OCI-LY7 (cell line): ENCODE measurements at regions not wholly inside any gene's neighbourhood (a gene's known extent, or its start where the extent isn't known, plus 50 kb on each side); places are given as distances from the start of the nearest gene placed in this dataset. TPM values are rescaled to one million over a fixed set of nuclear protein-coding genes. Genes with fewer than 3 reads are reported as not detected.

Experiments used
- BruUV-seq: library from RNA; stranded (reverse); fragments of 400-500 nt; replicated peaks from 2 replicates; lab custom pipeline; 2021; lab: Mats Ljungman, UMichigan
- CTCF ChIA-PET: fragments of 300-600 bp; sonication (Branson Sonifier 250); formaldehyde crosslinking; loops from one replicate; lab custom pipeline; 2022; ENCODE audit warnings: antibody characterized with exemption; ENCODE audit not compliant: unreplicated experiment; lab: Charles Lee
- POLR2A ChIA-PET: fragments of 300-600 bp; sonication (Branson Sonifier 250); formaldehyde crosslinking; loops from one replicate; lab custom pipeline; 2022; ENCODE audit warnings: antibody characterized with exemption; lab: Charles Lee
- DNase-seq: peaks from one replicate; pipeline ENCODE4 v3.0.0-alpha.2; 2015; ENCODE audit warnings: low spot score
- H2AFZ ChIP-seq: fragments of 200-600 bp; sonication (generic), shearing (Covaris generic); 2 replicates; pipeline ENCODE4 v1.6.1; 2014; ENCODE audit warnings: mild to moderate bottlenecking, antibody characterized with exemption, low read length, moderate library complexity
- H3K27ac ChIP-seq: fragments of 200-600 bp; sonication (generic); 2 replicates; pipeline ENCODE4 v1.5.1; 2014; ENCODE audit warnings: mixed run types, low read depth, mild to moderate bottlenecking, moderate library complexity, low read length, inconsistent platforms; ENCODE audit not compliant: poor library complexity, severe bottlenecking
- H3K36me3 ChIP-seq: fragments of 200-600 bp; sonication (generic); 2 replicates; pipeline ENCODE4 v1.6.1; 2014; ENCODE audit warnings: mild to moderate bottlenecking, antibody characterized with exemption, low read length, moderate library complexity, mixed read lengths; ENCODE audit not compliant: insufficient read depth
- H3K4me1 ChIP-seq: fragments of 200-600 bp; sonication (generic); 2 replicates; pipeline ENCODE4 v1.5.1; 2014; ENCODE audit warnings: mild to moderate bottlenecking, low read length; ENCODE audit not compliant: insufficient read depth, poor library complexity, severe bottlenecking
- H3K4me2 ChIP-seq: fragments of 200-600 bp; sonication (generic); 2 replicates; pipeline ENCODE4 v1.6.1; 2014; ENCODE audit warnings: mild to moderate bottlenecking, low read length
- H3K4me3 ChIP-seq: fragments of 200-600 bp; sonication (generic); 2 replicates; pipeline ENCODE4 v1.5.1; 2014; ENCODE audit warnings: mild to moderate bottlenecking, low read depth, low read length; ENCODE audit not compliant: poor library complexity, severe bottlenecking
- H3K79me2 ChIP-seq: fragments of 200-600 bp; sonication (generic); 2 replicates; pipeline ENCODE4 v1.6.1; 2016; ENCODE audit warnings: low read depth, mild to moderate bottlenecking, low read length, moderate library complexity, mixed read lengths; ENCODE audit not compliant: insufficient read depth
- H3K9me2 ChIP-seq: fragments of 200-600 bp; sonication (generic); 2 replicates; pipeline ENCODE4 v1.6.1; 2016; ENCODE audit warnings: mild to moderate bottlenecking, low read length, mixed read lengths; ENCODE audit not compliant: insufficient read depth
- H3K9me3 ChIP-seq: fragments of 200-600 bp; sonication (generic); 2 replicates; pipeline ENCODE4 v1.6.1; 2014; ENCODE audit warnings: mild to moderate bottlenecking, mixed run types, low read length, mixed read lengths
- H4K20me1 ChIP-seq: fragments of 200-600 bp; sonication (generic); 2 replicates; pipeline ENCODE4 v1.6.1; 2014; ENCODE audit warnings: mild to moderate bottlenecking, antibody characterized with exemption, low read length, moderate library complexity, mixed read lengths; ENCODE audit not compliant: insufficient read depth
- EZH2phosphoT487 ChIP-seq: fragments of 200-600 bp; sonication (generic); IDR thresholded peaks from 2 replicates; pipeline ENCODE4 v1.6.1; 2018; ENCODE audit warnings: low read depth, borderline replicate concordance, mild to moderate bottlenecking, mixed run types, antibody characterized with exemption, low read length, moderate library complexity, mixed read lengths
- intact Hi-C: fragments of 100-400 bp; cut with micrococcal nuclease; formaldehyde crosslinking; loops from one replicate; pipeline ENCODE4 v1.10.0; 2022; ENCODE audit not compliant: unreplicated experiment
- small RNA-seq: library from RNA; depleted of rRNA; stranded (forward); fragments of <200 nt; gene quantifications from one replicate; pipeline ENCODE3, GENCODE V24; 2014
- TF ChIP-seq, protein P1 (sequence below): fragments of 200-600 bp; sonication (generic); conservative IDR thresholded peaks from 2 replicates; pipeline ENCODE4 v1.5.1; 2014; ENCODE audit warnings: mild to moderate bottlenecking, antibody characterized with exemption, low read length, moderate library complexity, mixed read lengths

DNA sequence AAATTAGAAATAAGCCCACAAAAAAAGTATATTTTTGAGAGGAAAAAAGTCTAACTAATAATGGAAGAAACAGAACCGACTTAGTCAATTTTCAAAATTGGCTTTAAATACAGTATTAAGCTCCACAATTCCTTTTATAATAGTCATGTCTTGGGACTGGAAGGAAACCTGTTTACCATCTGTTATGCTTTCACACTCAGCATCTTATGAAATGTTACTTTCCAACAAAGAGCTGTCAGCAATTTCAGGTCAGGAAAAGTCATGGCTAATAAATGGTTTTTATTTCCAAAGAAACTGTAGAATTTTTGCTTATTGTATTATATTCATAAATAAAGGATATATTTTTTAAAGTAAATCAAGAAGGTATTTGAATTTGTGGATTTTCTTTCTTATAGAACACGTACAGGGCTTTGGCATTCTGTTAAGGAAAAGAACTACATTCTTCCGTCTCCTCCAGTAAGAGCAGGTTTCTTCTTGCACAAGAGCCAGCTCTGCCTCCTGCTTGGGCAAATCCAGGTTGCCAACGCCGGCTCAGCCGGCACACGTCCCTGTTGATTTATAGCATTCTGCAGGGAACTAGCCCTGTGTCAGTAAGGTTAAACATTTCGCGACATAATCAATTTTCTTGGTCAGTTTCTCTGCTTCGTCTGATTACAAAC, 52.9 kb upstream of the GPR12 start:
- H3K27ac ChIP-seq, result no peak overlapping the region
- H4K20me1 ChIP-seq, result no peaks in the 10 kb centered on the region
- H3K36me3 ChIP-seq, result no peaks in the 10 kb centered on the region
- DNase-seq, result no peak
- POLR2A ChIA-PET, result no interaction called here
- CTCF ChIA-PET, result no interaction called here
- H2AFZ ChIP-seq, result no peak overlapping the region
- H3K4me3 ChIP-seq, result no peak overlapping the region
- H3K9me2 ChIP-seq, result no peaks in the 10 kb centered on the region
- no peaks in the 10 kb centered on the region for H3K79me2 ChIP-seq
- H3K9me3 ChIP-seq, result no peaks in the 10 kb centered on the region
- H3K4me1 ChIP-seq, result no peaks in the 10 kb centered on the region
- TF ChIP-seq, protein P1, sequence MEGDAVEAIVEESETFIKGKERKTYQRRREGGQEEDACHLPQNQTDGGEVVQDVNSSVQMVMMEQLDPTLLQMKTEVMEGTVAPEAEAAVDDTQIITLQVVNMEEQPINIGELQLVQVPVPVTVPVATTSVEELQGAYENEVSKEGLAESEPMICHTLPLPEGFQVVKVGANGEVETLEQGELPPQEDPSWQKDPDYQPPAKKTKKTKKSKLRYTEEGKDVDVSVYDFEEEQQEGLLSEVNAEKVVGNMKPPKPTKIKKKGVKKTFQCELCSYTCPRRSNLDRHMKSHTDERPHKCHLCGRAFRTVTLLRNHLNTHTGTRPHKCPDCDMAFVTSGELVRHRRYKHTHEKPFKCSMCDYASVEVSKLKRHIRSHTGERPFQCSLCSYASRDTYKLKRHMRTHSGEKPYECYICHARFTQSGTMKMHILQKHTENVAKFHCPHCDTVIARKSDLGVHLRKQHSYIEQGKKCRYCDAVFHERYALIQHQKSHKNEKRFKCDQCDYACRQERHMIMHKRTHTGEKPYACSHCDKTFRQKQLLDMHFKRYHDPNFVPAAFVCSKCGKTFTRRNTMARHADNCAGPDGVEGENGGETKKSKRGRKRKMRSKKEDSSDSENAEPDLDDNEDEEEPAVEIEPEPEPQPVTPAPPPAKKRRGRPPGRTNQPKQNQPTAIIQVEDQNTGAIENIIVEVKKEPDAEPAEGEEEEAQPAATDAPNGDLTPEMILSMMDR, result no peak
- TF ChIP-seq EZH2phosphoT487, result no peak
- intact Hi-C loops, result no loop called here
- no TSS peak for BruUV-seq
- H3K4me2 ChIP-seq, result no peak overlapping the region

DNA sequence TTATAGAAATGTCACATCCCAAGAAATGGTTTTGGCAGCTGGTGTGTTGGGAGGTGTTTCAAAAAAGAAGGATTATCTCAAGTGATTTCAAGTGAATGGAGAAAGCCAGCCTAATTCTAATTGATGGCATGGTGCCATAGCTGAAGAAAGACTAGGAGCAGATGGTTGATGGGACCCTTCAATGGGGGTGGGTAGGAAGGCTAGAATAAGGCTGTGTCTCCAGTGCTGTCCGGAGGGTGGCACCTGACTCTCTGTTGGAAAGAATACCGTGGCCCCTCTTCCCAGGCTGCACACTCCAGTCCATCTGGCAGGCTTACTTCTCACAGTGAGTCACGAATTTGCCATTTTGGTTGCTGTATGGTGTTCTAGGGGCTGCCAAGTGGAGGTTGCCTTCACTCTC, 51.0 kb upstream of the GPR12 start:
- BruUV-seq, result no TSS peak
- CTCF ChIA-PET, result no interaction called here

More for the DNA sequence above, 51.0 kb upstream of the GPR12 start:
- Histone ChIP-seq H3K27ac (no peak overlapping the region), H3K36me3 (no peaks in the 10 kb centered on the region), H3K9me2 (no peaks in the 10 kb centered on the region), H3K4me2 (no peak overlapping the region), H2AFZ (no peak overlapping the region), H3K79me2 (no peaks in the 10 kb centered on the region), H4K20me1 (no peaks in the 10 kb centered on the region), H3K4me3 (no peak overlapping the region), H3K4me1 (no peaks in the 10 kb centered on the region), H3K9me3 (no peaks in the 10 kb centered on the region)
- intact Hi-C loops, result no loop called here
- POLR2A ChIA-PET, result no interaction called here
- TF ChIP-seq, protein P1, result no peak
- no peak for TF ChIP-seq EZH2phosphoT487
- no peak for DNase-seq

Small RNA genes in the stretch of these regions (small RNA-seq; reads per million reads assigned to genes)
- not detected for gene RPS21P8
